Suprapubic skin (tissue), 4 donors: ENCODE measurements at regions not wholly inside any gene's neighbourhood (a gene's known extent, or its start where the extent isn't known, plus 50 kb on each side); places are given as distances from the start of the nearest gene placed in this dataset.

ENCODE experiments used
- EP300 ChIP-seq: sonication (generic); formaldehyde crosslinking; IDR thresholded peaks from one replicate; pipeline ENCODE4 v1.6.1; 2017; ENCODE audit warnings: antibody characterized with exemption
- POLR2A ChIP-seq, 2 donors: fragments of 450-650 bp; IDR thresholded peaks; one replicate each; pipeline ENCODE4 v1.6.1; 2017; ENCODE audit warnings: antibody characterized with exemption in 2 of 2, mild to moderate bottlenecking in 2 of 2, moderate library complexity in 2 of 2
- POLR2AphosphoS5 ChIP-seq, 3 donors: sonication (generic); formaldehyde crosslinking; IDR thresholded peaks; one replicate each; pipeline ENCODE4 v1.6.1; 2017; ENCODE audit warnings: antibody characterized with exemption in 3 of 3
- TF ChIP-seq, protein P1 (sequence below), 2 donors: fragments of 200-600 bp in 1 of 2; fragments of 450-650 bp in 1 of 2; sonication (generic) in 1 of 2; IDR thresholded peaks; one replicate each; pipeline ENCODE4 v1.5.1; 2016 to 2019; ENCODE audit warnings: antibody characterized with exemption in 2 of 2, mild to moderate bottlenecking in 1 of 2, moderate library complexity in 1 of 2

DNA sequence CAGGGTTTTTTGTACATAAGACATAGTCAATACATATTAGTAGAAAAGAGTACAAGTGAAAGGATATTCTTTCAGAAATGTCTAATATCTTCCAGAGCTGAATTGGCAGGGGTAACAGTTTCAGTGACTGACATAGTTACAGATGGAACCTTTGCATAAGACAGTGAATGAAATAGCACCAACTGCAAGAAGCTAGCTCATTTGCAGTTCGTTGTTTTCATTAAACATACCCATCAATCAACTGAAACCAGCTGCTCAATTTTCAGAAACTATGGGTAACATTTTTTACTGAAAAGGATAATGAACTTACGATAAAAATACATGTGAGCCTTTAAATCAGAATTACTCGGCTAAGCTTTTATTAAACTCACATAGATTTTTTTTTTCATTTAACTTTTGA, 93.9 kb upstream of the EPHA3 start:
- TF ChIP-seq, protein P1, sequence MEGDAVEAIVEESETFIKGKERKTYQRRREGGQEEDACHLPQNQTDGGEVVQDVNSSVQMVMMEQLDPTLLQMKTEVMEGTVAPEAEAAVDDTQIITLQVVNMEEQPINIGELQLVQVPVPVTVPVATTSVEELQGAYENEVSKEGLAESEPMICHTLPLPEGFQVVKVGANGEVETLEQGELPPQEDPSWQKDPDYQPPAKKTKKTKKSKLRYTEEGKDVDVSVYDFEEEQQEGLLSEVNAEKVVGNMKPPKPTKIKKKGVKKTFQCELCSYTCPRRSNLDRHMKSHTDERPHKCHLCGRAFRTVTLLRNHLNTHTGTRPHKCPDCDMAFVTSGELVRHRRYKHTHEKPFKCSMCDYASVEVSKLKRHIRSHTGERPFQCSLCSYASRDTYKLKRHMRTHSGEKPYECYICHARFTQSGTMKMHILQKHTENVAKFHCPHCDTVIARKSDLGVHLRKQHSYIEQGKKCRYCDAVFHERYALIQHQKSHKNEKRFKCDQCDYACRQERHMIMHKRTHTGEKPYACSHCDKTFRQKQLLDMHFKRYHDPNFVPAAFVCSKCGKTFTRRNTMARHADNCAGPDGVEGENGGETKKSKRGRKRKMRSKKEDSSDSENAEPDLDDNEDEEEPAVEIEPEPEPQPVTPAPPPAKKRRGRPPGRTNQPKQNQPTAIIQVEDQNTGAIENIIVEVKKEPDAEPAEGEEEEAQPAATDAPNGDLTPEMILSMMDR (IDR thresholded peaks at IDR 0.05): no peak
- TF ChIP-seq POLR2A (IDR thresholded peaks at IDR 0.05): no peak
- no peak for TF ChIP-seq EP300
- no peak for TF ChIP-seq POLR2AphosphoS5 (IDR thresholded peaks at IDR 0.05)
